Small intestine (tissue), 7 donors: ENCODE measurements at regions not wholly inside any gene's neighbourhood (a gene's known extent, or its start where the extent isn't known, plus 50 kb on each side); places are given as distances from the start of the nearest gene placed in this dataset.
"Not testable (repeated sequence)": the region's sequence is repeated elsewhere in the genome, so short reads cannot be mapped to it uniquely, and the experiment has no call there.

Experiments used
- DNase-seq, 2 donors: peaks; one replicate each; pipeline versions ENCODE4 v3.0.0 to v3.0.0-alpha.2; 2013
- FAIRE-seq: peaks from 2 replicates; lab custom pipeline; 2012; peaks lifted over from hg19 to GRCh38; lab: Jason Lieb, UNC
- H3K27ac ChIP-seq, 3 donors: one replicate each; pipeline ENCODE4 v1.5.1; 2013; ENCODE audit warnings: low read length in 2 of 3, mild to moderate bottlenecking in 2 of 3, control low read depth in 1 of 3, inconsistent platforms in 1 of 3, low read depth in 1 of 3, moderate library complexity in 1 of 3
- H3K27me3 ChIP-seq, 3 donors: one replicate each; pipeline ENCODE4 v1.6.1; 2013; ENCODE audit warnings: low read length in 3 of 3, inconsistent platforms in 1 of 3; ENCODE audit not compliant: control insufficient read depth in 3 of 3, insufficient read depth in 3 of 3
- H3K36me3 ChIP-seq, 3 donors: one replicate each; pipeline ENCODE4 v1.6.1; 2013; ENCODE audit warnings: low read length in 3 of 3, inconsistent platforms in 1 of 3, low read depth in 1 of 3, mild to moderate bottlenecking in 1 of 3, moderate library complexity in 1 of 3; ENCODE audit not compliant: control insufficient read depth in 3 of 3, insufficient read depth in 2 of 3
- H3K4me1 ChIP-seq, 3 donors: one replicate each; pipeline ENCODE4 v1.6.1; 2013; ENCODE audit warnings: low read length in 2 of 3, inconsistent platforms in 1 of 3, low read depth in 1 of 3, mild to moderate bottlenecking in 1 of 3, moderate library complexity in 1 of 3; ENCODE audit not compliant: control insufficient read depth in 3 of 3, insufficient read depth in 2 of 3
- H3K4me3 ChIP-seq, 3 donors: one replicate each; pipeline ENCODE4 v1.5.1; 2013; ENCODE audit warnings: low read length in 3 of 3, control low read depth in 1 of 3, inconsistent platforms in 1 of 3, low read depth in 1 of 3, mild to moderate bottlenecking in 1 of 3, moderate library complexity in 1 of 3
- H3K9me3 ChIP-seq, 2 donors: one replicate each; pipeline ENCODE4 v1.6.1; 2013; ENCODE audit warnings: low read depth in 1 of 2, low read length in 1 of 2; ENCODE audit not compliant: control insufficient read depth in 2 of 2, insufficient read depth in 1 of 2
- WGBS, 3 donors: extraction: QIAGEN DNeasy Blood & Tissue Kit; methylation state at CpG; one replicate each; pipeline ENCODE4 v1.1.7; 2013; 5-methylcytosine and 5-hydroxymethylcytosine counted together
- donor health status: healthy with polysubstance abuse.
- donor health status: control.
- donor health status: control.
- donor health status: Bipolar disorder and iron deficiency.
- donor health status: healthy.

DNA sequence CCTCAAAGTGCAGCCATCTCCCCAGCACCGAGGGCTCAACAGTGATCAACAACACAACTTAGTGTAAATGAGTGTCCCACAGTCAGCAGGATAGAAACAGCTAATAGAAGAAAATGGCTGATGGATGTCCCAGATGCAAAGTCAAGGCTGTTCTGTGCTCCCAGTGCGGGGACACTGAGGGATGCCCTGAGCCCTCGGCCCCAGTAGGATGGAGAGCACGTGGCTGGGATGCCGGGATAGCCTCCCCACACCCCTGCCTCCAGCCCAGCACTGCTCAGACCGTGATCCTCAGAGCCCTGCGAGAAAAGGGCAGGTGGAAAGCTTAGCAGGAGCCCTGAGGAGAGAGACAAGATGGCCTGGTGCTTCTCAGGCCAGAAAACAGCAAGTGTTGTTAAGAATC, 243.9 kb upstream of the TCERG1L start:
- H3K36me3 ChIP-seq: no peaks in the 10 kb centered on the region
- 55 to 65% (median 58%) methylated on average over 7 of the region's 7 CpGs for WGBS, 3 donors
- H3K4me1 ChIP-seq: no peaks in the 10 kb centered on the region
- no peak overlapping the region for H3K4me3 ChIP-seq
- H3K9me3 ChIP-seq: no peaks in the 10 kb centered on the region
- H3K27ac ChIP-seq: no peak overlapping the region
- no peaks in the 10 kb centered on the region for H3K27me3 ChIP-seq
- DNase-seq: no peak
- no peak for FAIRE-seq

DNA sequence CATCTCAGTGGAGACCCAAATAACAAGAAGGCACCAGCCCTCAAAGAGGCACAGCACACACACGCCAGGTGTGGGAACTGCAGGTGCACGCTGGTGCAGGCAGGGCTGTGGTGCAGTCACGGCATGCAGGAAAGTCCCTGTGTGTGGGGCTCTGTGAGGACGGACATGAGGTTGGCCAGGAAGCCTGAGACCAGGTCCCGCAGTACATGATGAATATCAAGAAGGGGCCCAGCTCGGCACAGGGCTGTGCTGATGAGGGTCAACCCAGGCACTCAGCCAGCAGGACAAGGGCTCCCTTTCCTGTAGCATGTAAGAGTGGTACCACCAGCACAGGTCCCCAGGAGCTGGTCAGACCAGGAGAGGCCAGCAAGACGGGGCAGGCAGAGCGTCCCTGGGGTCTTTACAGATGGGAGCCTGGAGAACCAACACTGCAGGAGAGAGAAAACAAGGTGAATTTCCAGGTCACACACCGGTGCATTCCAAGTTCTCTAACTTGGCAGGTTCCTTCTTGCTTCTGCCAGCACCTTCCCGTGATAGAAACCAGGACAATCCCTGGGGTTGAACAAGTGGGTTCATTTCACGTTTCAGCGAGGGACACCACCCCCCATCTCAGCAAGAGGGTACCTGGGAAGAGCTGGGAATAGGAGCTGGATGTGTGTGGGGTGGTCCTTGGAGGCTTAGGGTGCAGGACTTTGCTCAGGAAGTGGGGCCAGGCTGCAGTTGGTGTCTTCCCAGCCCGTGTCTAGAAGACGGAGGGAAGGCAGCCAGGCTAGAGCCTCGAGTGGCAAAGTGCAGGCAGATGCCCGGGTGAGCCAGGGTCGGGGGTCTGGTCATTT, 244.8 kb upstream of the TCERG1L start:
- Histone ChIP-seq H3K36me3 (no peaks in the 10 kb centered on the region), H3K9me3 (no peaks in the 10 kb centered on the region), H3K4me3 (no peak overlapping the region), H3K4me1 (no peaks in the 10 kb centered on the region), H3K27me3 (no peaks in the 10 kb centered on the region), H3K27ac (no peak overlapping the region)
- WGBS, 3 donors: 63 to 70% (median 67%) methylated on average over 15 to 17 of the region's 17 CpGs
- DNase-seq (no peak), FAIRE-seq (no peak)

DNA sequence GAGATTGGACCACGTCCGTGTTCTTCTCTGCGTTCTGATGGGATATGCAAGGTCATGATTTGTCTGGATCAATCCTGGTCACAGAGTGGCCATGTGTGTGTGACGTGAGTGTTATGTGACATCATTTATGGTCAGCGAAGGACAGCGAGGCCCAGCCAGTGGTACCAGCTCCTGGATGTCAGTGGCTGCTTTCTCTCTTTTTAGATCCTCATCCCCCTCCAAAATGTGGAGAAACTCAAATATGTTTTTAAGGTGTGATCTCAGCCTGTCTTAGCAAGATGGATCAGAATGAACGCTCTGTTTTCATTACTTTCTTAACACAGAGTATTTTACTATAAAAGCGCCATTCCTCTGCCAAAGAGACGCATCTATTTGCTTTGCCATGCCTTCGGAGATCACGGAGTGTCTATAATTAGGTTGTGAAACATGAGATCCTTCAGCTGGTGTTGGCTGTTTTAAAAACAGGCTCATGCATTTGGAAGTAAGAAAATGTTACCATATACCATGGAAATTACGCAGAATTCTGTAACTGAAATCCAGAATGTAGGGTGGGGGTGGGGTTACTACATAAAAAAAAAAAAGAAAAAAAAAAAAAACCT, 245.5 kb upstream of the TCERG1L start:
- 74 to 79% (median 76%) methylated on average over 12 of the region's 12 CpGs for WGBS, 3 donors
- Histone ChIP-seq H3K27me3 (no peaks in the 10 kb centered on the region), H3K9me3 (no peaks in the 10 kb centered on the region), H3K36me3 (no peaks in the 10 kb centered on the region), H3K4me3 (no peak overlapping the region), H3K27ac (no peak overlapping the region), H3K4me1 (no peaks in the 10 kb centered on the region)
- FAIRE-seq (no peak), DNase-seq (no peak)

DNA sequence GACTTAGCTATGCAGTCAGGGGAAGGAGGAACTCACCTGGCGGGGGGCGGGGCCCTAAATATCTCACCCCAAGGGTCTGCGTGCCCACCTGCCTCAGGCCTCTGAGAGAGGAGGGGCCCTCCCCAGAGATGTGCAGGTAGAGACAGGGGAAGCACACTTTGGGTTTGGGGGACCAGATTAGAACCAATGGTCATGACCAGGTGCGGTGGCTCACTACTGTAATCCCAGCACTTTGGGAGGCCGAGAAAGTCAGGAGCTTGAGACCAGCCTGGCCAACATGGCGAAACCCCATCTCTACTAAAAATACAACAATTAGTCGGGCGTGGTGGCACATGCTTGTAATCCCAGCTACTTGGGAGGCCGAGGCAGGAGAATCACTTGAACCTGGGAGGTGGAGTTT, 246.4 kb upstream of the TCERG1L start:
- not testable (repeated sequence) for H3K36me3 ChIP-seq, H3K4me3 ChIP-seq, H3K27ac ChIP-seq, H3K4me1 ChIP-seq, FAIRE-seq, H3K27me3 ChIP-seq, DNase-seq, H3K9me3 ChIP-seq
- WGBS, 3 donors: 74 to 89% (median 75%) methylated on average over 9 of the region's 9 CpGs

DNA sequence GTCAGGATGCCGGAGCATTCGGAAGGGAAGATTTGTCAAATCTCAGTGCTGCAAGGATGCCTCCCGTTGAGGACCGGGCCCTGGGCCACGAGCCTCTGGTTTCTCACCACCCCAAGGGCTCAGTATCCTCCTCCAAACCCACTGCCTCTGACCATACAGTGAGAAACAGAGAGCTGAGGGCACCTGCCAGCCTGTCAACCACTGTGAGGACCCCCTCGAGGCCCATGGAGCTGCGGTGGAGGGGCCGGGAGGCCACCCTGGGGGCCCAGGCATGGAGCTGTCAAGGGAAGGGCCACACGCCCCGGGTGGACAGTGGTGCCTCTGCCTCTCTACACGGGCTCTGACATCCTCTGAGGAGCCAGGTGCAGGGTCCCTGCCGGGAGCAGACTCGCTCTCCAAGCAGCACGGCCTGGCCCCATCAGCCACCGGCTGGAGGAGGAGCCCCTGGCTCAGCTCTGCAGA, 248.0 kb upstream of the TCERG1L start:
- Histone ChIP-seq H3K36me3 (no peaks in the 10 kb centered on the region), H3K4me3 (no peak overlapping the region), H3K27me3 (no peaks in the 10 kb centered on the region), H3K27ac (no peak overlapping the region), H3K9me3 (no peaks in the 10 kb centered on the region), H3K4me1 (no peaks in the 10 kb centered on the region)
- WGBS, 3 donors: 74 to 80% (median 78%) methylated on average over 15 of the region's 15 CpGs
- FAIRE-seq (no peak), DNase-seq (no peak)

DNA sequence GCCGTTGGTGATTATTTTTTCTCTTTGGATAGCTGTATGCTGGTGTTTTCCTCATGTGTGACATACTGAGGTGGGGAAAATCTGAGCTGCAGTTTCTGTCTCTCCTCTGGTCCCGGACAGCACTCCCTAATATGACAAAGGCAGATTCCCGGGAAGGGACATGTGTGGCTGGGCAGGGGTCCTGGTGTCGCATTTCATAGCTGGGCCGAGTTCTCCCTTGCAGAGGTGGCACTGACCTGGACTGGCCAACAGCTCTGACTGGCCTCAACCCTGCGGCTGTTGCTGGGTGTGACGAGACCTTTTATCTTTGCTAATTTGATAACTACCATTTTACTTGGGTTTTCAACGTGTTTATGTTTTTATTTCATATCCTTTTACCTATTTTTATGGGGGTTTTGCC, 248.6 kb upstream of the TCERG1L start:
- WGBS, 3 donors: 31 to 46% (median 44%) methylated on average over 8 of the region's 8 CpGs
- DNase-seq: no peak
- H3K9me3 ChIP-seq: no peaks in the 10 kb centered on the region
- no peaks in the 10 kb centered on the region for H3K36me3 ChIP-seq
- no peaks in the 10 kb centered on the region for H3K27me3 ChIP-seq
- no peak overlapping the region for H3K27ac ChIP-seq
- FAIRE-seq: no peak
- no peaks in the 10 kb centered on the region for H3K4me1 ChIP-seq
- no peak overlapping the region for H3K4me3 ChIP-seq

DNA sequence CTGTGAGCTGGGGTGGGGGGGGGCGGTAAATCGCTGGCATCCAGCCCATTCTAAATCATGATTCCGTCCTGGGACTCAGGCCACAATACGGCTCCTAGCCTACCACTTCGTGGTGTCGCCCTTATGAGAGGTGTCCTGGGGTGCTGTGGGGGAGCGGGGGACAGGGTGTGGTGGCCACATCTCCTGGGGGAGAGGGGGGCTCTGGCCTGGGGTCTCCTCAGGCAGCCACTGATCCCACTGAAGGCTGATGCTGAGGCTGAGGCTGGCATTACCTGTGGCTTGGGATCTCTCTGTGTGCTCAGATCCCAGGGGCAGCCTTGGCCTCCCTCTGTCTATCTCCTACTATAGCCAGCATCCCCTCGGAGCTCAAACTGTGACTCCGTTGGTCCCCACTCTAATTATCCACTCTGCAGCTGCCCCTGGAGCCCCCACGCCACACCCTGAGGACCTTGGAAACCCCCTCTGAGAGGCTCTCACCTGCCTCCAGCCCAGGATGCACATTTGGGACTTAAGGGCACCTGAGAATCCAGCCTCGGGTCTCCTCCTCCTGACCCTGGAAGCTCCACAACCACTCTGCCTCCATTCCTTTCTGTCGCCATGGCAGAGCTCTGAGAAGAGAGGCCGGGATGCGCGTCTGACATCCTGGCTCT, 249.3 kb upstream of the TCERG1L start:
- DNase-seq: no peak
- no peaks in the 10 kb centered on the region for H3K9me3 ChIP-seq
- WGBS, 3 donors: 80 to 84% (median 82%) methylated on average over 14 to 15 of the region's 15 CpGs
- no peak overlapping the region for H3K27ac ChIP-seq
- no peaks in the 10 kb centered on the region for H3K4me1 ChIP-seq
- no peaks in the 10 kb centered on the region for H3K36me3 ChIP-seq
- FAIRE-seq: no peak
- no peaks in the 10 kb centered on the region for H3K27me3 ChIP-seq
- no peak overlapping the region for H3K4me3 ChIP-seq

DNA sequence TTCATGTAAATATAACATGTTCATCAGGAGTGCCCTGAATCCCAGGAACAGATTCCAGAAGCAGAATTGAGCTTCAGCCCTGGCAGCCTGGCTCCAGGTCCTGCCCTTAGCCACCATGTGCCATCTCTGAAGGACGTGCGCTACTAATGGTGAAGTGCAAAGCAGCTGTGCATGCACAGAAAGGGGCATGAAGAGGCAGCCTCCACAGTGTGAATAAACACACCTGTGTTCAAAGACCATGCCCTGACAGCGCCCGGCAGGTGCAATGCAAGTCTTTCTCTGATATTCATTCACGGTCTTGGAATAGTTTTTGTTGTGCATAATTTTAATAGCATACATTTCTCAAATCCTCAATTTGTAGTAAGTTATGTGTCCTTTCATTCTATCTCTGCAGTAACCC, 250.4 kb upstream of the TCERG1L start:
- H3K27me3 ChIP-seq: no peaks in the 10 kb centered on the region

More for the DNA sequence above, 250.4 kb upstream of the TCERG1L start:
- 77 to 81% (median 79%) methylated on average over 5 of the region's 5 CpGs for WGBS, 3 donors
- no peak overlapping the region for H3K4me3 ChIP-seq
- H3K9me3 ChIP-seq: no peaks in the 10 kb centered on the region
- no peaks in the 10 kb centered on the region for H3K4me1 ChIP-seq
- no peaks in the 10 kb centered on the region for H3K36me3 ChIP-seq
- FAIRE-seq: no peak
- no peak for DNase-seq
- no peak overlapping the region for H3K27ac ChIP-seq
